PC-9 (cell line): ENCODE measurements at regions not wholly inside any gene's neighbourhood (a gene's known extent, or its start where the extent isn't known, plus 50 kb on each side); places are given as distances from the start of the nearest gene placed in this dataset.

ENCODE experiments used
- BruUV-seq: library from RNA; stranded (reverse); fragments of 400-500 nt; replicated peaks from 2 replicates; lab custom pipeline; 2021; lab: Mats Ljungman, UMichigan
- CTCF ChIA-PET: fragments of 300-600 bp; sonication (Branson Sonifier 250); formaldehyde crosslinking; loops from one replicate; lab custom pipeline; 2022; ENCODE audit warnings: antibody characterized with exemption; lab: Charles Lee
- POLR2A ChIA-PET: fragments of 300-600 bp; sonication (Branson Sonifier 250); formaldehyde crosslinking; loops from one replicate; lab custom pipeline; 2022; ENCODE audit warnings: antibody characterized with exemption; ENCODE audit not compliant: unreplicated experiment; lab: Charles Lee
- DNase-seq, 2 experiments: peaks; one replicate each; pipeline versions ENCODE4 v3.0.0 to v3.0.0-alpha.2; 2015 to 2022; ENCODE audit warnings: mixed read lengths in 1 of 2
- H2AFZ ChIP-seq: fragments of 200-600 bp; sonication (generic); 2 replicates; pipeline ENCODE4 v1.8.1; 2017; ENCODE audit warnings: antibody characterized with exemption
- H3F3A ChIP-seq: fragments of 200-600 bp; sonication (generic); 2 replicates; pipeline ENCODE4 v1.8.1; 2017; ENCODE audit warnings: antibody characterized with exemption, mild to moderate bottlenecking, low read depth; ENCODE audit not compliant: insufficient read depth
- H3K27ac ChIP-seq: fragments of 200-600 bp; sonication (generic); 2 replicates; pipeline ENCODE4 v1.6.1; 2016; ENCODE audit warnings: mixed run types
- H3K27me3 ChIP-seq: fragments of 200-600 bp; sonication (generic); 2 replicates; pipeline ENCODE4 v1.6.1; 2016; ENCODE audit warnings: low read depth, mixed run types; ENCODE audit not compliant: insufficient read depth
- H3K36me3 ChIP-seq: fragments of 200-600 bp; sonication (generic); 2 replicates; pipeline ENCODE4 v1.6.1; 2016; ENCODE audit warnings: low read depth, mixed run types
- H3K4me1 ChIP-seq: fragments of 200-600 bp; sonication (generic); replicated peaks from 2 replicates; pipeline ENCODE4 v1.6.1; 2016; ENCODE audit warnings: mixed run types; ENCODE audit not compliant: insufficient read depth
- H3K4me2 ChIP-seq: fragments of 200-600 bp; sonication (generic); 2 replicates; pipeline ENCODE4 v1.6.1; 2017; ENCODE audit warnings: mixed run types
- H3K4me3 ChIP-seq: fragments of 200-600 bp; sonication (generic); 2 replicates; pipeline ENCODE4 v1.6.1; 2016; ENCODE audit warnings: mixed run types
- H3K79me2 ChIP-seq: fragments of 200-600 bp; sonication (generic); 2 replicates; pipeline ENCODE4 v1.6.1; 2017; ENCODE audit warnings: low read depth, mixed run types
- H3K9me2 ChIP-seq: fragments of 200-600 bp; sonication (generic); 2 replicates; pipeline ENCODE4 v1.8.1; 2017; ENCODE audit warnings: mild to moderate bottlenecking; ENCODE audit not compliant: insufficient read depth
- H3K9me3 ChIP-seq: fragments of 200-600 bp; sonication (generic); 2 replicates; pipeline ENCODE4 v1.8.1; 2016; ENCODE audit warnings: low read depth; ENCODE audit not compliant: insufficient read depth
- H4K20me1 ChIP-seq: fragments of 200-600 bp; sonication (generic); 2 replicates; pipeline ENCODE4 v1.8.1; 2017; ENCODE audit not compliant: insufficient read depth
- CTCF ChIP-seq: fragments of 200-600 bp; sonication (generic); conservative IDR thresholded peaks from 2 replicates; pipeline ENCODE4 v1.6.1; 2017; ENCODE audit warnings: mixed run types, antibody characterized with exemption, mild to moderate bottlenecking, moderate library complexity
- EZH2 ChIP-seq: fragments of 200-600 bp; sonication (generic); IDR thresholded peaks from 2 replicates; pipeline ENCODE4 v1.8.0; 2017; ENCODE audit warnings: antibody characterized with exemption, low read depth
- intact Hi-C: fragments of 100-400 bp; cut with micrococcal nuclease; formaldehyde crosslinking; loops from one replicate; pipeline ENCODE4 v1.10.0; 2022; ENCODE audit not compliant: unreplicated experiment

GRCh38 chr19:29266001-29266400 is 53.0 kb upstream of the UQCRFS1 start:
- BruUV-seq: no TSS peak
- H3K79me2 ChIP-seq: no peaks in the 10 kb centered on the region
- no peak overlapping the region for H2AFZ ChIP-seq
- H3K9me3 ChIP-seq: no peaks in the 10 kb centered on the region
- no peak overlapping the region for H3K27ac ChIP-seq
- no peaks in the 10 kb centered on the region for H3K4me1 ChIP-seq
- no peaks in the 10 kb centered on the region for H3K36me3 ChIP-seq
- TF ChIP-seq EZH2: no peak
- no peak for TF ChIP-seq CTCF
- no peaks in the 10 kb centered on the region for H3F3A ChIP-seq
- H3K27me3 ChIP-seq: peaks cover 71% of the 10 kb centered on the region
- POLR2A ChIA-PET: no interaction called here
- H3K4me2 ChIP-seq: no peak overlapping the region
- H3K4me3 ChIP-seq: no peak overlapping the region
- no peaks in the 10 kb centered on the region for H4K20me1 ChIP-seq
- CTCF ChIA-PET: no interaction called here
- DNase-seq: no peak
- H3K9me2 ChIP-seq: no peaks in the 10 kb centered on the region
- intact Hi-C loops: no loop called here

- intact Hi-C loops: no loop called here
- Histone ChIP-seq H3K27me3 (peaks cover 74% of the 10 kb centered on the region), H3K9me3 (no peaks in the 10 kb centered on the region), H3K27ac (no peak overlapping the region), H3K9me2 (no peaks in the 10 kb centered on the region), H3K4me1 (no peaks in the 10 kb centered on the region), H4K20me1 (no peaks in the 10 kb centered on the region), H2AFZ (no peak overlapping the region), H3K79me2 (no peaks in the 10 kb centered on the region), H3K36me3 (no peaks in the 10 kb centered on the region), H3F3A (no peaks in the 10 kb centered on the region), H3K4me3 (no peak overlapping the region), H3K4me2 (no peak overlapping the region)
- POLR2A ChIA-PET: no interaction called here
- TF ChIP-seq EZH2: no peak
- DNase-seq: no peak
- CTCF ChIA-PET: no interaction called here
- BruUV-seq: no TSS peak
Observed at GRCh38 chr19:29266603-29267002, 53.7 kb upstream of the UQCRFS1 start.

GRCh38 chr19:29267701-29268100 is 54.8 kb upstream of the UQCRFS1 start:
- Histone ChIP-seq H3K36me3 (no peaks in the 10 kb centered on the region), H3K27ac (no peak overlapping the region), H3K4me1 (no peaks in the 10 kb centered on the region), H2AFZ (no peak overlapping the region), H3K9me2 (no peaks in the 10 kb centered on the region), H3K9me3 (no peaks in the 10 kb centered on the region), H3K79me2 (no peaks in the 10 kb centered on the region), H3F3A (no peaks in the 10 kb centered on the region), H3K27me3 (peaks cover 69% of the 10 kb centered on the region), H3K4me3 (no peak overlapping the region), H3K4me2 (no peak overlapping the region), H4K20me1 (no peaks in the 10 kb centered on the region)
- POLR2A ChIA-PET: no interaction called here
- TF ChIP-seq EZH2 (no peak), CTCF (no peak)
- CTCF ChIA-PET: no interaction called here
- intact Hi-C loops: no loop called here
- no peak for DNase-seq
- BruUV-seq: no TSS peak

GRCh38 chr19:29268103-29268502 is 55.2 kb upstream of the UQCRFS1 start:
- BruUV-seq: no TSS peak
- no peaks in the 10 kb centered on the region for H3K36me3 ChIP-seq
- no peaks in the 10 kb centered on the region for H4K20me1 ChIP-seq
- no peaks in the 10 kb centered on the region for H3K9me3 ChIP-seq
- H3K4me3 ChIP-seq: no peak overlapping the region
- DNase-seq: no peak
- H3K27ac ChIP-seq: no peak overlapping the region
- ChIA-PET POLR2A (no interaction called here), CTCF (no interaction called here)
- TF ChIP-seq EZH2 (no peak), CTCF (no peak)
- H3F3A ChIP-seq: no peaks in the 10 kb centered on the region
- peaks cover 68% of the 10 kb centered on the region for H3K27me3 ChIP-seq
- no peaks in the 10 kb centered on the region for H3K9me2 ChIP-seq
- no peak overlapping the region for H2AFZ ChIP-seq
- H3K4me1 ChIP-seq: no peaks in the 10 kb centered on the region
- no peak overlapping the region for H3K4me2 ChIP-seq
- no peaks in the 10 kb centered on the region for H3K79me2 ChIP-seq
- intact Hi-C loops: no loop called here
